GM23338 (cell line): ENCODE measurements at regions not wholly inside any gene's neighbourhood (a gene's known extent, or its start where the extent isn't known, plus 50 kb on each side); places are given as distances from the start of the nearest gene placed in this dataset.

ENCODE experiments used
- ATAC-seq: fragments of 200-7000 bp; cut with Tn5 transposase; 3 replicates; pipeline ENCODE4 v1.9.1; 2020
- DNase-seq: peaks from one replicate; pipeline ENCODE4 v3.0.0-alpha.2; 2015; ENCODE audit warnings: low spot score
- H2AFZ ChIP-seq: fragments of 200-600 bp; sonication (generic); 2 replicates; pipeline ENCODE4 v1.8.0; 2016; ENCODE audit warnings: antibody characterized with exemption, mild to moderate bottlenecking, moderate library complexity
- H3F3A ChIP-seq: fragments of 200-600 bp; sonication (generic); replicated peaks from 2 replicates; pipeline ENCODE4 v1.8.0; 2017; ENCODE audit warnings: antibody characterized with exemption, mixed run types, low read depth
- H3K27ac ChIP-seq: fragments of 200-600 bp; sonication (generic); 2 replicates; pipeline ENCODE4 v1.6.1; 2016; ENCODE audit warnings: low read depth
- H3K27me3 ChIP-seq: fragments of 200-600 bp; sonication (generic); 2 replicates; pipeline ENCODE4 v1.8.0; 2016; ENCODE audit warnings: mild to moderate bottlenecking, mixed run types, moderate library complexity; ENCODE audit not compliant: insufficient read depth
- H3K36me3 ChIP-seq: fragments of 200-600 bp; sonication (generic); 2 replicates; pipeline ENCODE4 v1.8.0; 2016; ENCODE audit warnings: mild to moderate bottlenecking; ENCODE audit not compliant: insufficient read depth
- H3K4me1 ChIP-seq: fragments of 200-600 bp; sonication (generic); 2 replicates; pipeline ENCODE4 v1.8.0; 2016; ENCODE audit warnings: mild to moderate bottlenecking, moderate library complexity; ENCODE audit not compliant: insufficient read depth
- H3K4me2 ChIP-seq: fragments of 200-600 bp; sonication (generic); 2 replicates; pipeline ENCODE4 v1.7.1; 2017; ENCODE audit warnings: mixed run types
- H3K4me3 ChIP-seq: fragments of 200-600 bp; sonication (generic); 2 replicates; pipeline ENCODE4 v1.6.1; 2016; ENCODE audit warnings: mixed run types
- H3K79me2 ChIP-seq: fragments of 200-600 bp; sonication (generic); replicated peaks from 2 replicates; pipeline ENCODE4 v1.8.0; 2017; ENCODE audit warnings: mild to moderate bottlenecking; ENCODE audit not compliant: insufficient read depth
- H3K9me2 ChIP-seq: fragments of 200-600 bp; sonication (generic); 2 replicates; pipeline ENCODE4 v1.8.0; 2017; ENCODE audit not compliant: insufficient read depth
- H4K20me1 ChIP-seq: fragments of 200-600 bp; sonication (generic); replicated peaks from 2 replicates; pipeline ENCODE4 v1.8.0; 2017; ENCODE audit warnings: mild to moderate bottlenecking; ENCODE audit not compliant: insufficient read depth
- H3K27ac Mint-ChIP-seq: 2 replicates; pipeline ENCODE4 v1.8.0; 2020; ENCODE audit warnings: inconsistent platforms, mild to moderate bottlenecking, moderate library complexity, mixed read lengths
- H3K27me3 Mint-ChIP-seq: 3 replicates; pipeline ENCODE4 v1.8.0; 2022; ENCODE audit warnings: low read depth, mild to moderate bottlenecking, moderate library complexity, mixed read lengths, inconsistent platforms; ENCODE audit not compliant: insufficient read depth, poor library complexity
- H3K36me3 Mint-ChIP-seq: 3 replicates; pipeline ENCODE4 v1.8.0; 2021; ENCODE audit warnings: low read depth, mild to moderate bottlenecking, inconsistent platforms, moderate library complexity, mixed read lengths
- H3K4me1 Mint-ChIP-seq: 3 replicates; pipeline ENCODE4 v1.8.0; 2020; ENCODE audit warnings: mild to moderate bottlenecking, inconsistent platforms, mixed read lengths
- H3K4me3 Mint-ChIP-seq: 3 replicates; pipeline ENCODE4 v1.8.0; 2021; ENCODE audit warnings: moderate library complexity, mild to moderate bottlenecking, inconsistent platforms, mixed read lengths
- H3K9me3 Mint-ChIP-seq: 3 replicates; pipeline ENCODE4 v1.8.0; 2020; ENCODE audit warnings: moderate library complexity, mild to moderate bottlenecking, inconsistent platforms, mixed read lengths
- EZH2 ChIP-seq: fragments of 200-600 bp; sonication (generic); IDR thresholded peaks from one replicate; pipeline ENCODE4 v1.8.0; 2017; ENCODE audit warnings: antibody characterized with exemption, mild to moderate bottlenecking, low read depth; ENCODE audit not compliant: unreplicated experiment
- EZH2phosphoT487 ChIP-seq: fragments of 200-600 bp; sonication (generic); IDR thresholded peaks from one replicate; pipeline ENCODE4 v1.8.1; 2018; ENCODE audit warnings: antibody characterized with exemption; ENCODE audit not compliant: unreplicated experiment
- JUNB ChIP-seq: IDR thresholded peaks from one replicate; pipeline ENCODE4 v1.6.1; 2016; ENCODE audit warnings: antibody characterized with exemption; ENCODE audit not compliant: unreplicated experiment
- POLR2AphosphoS5 ChIP-seq: IDR thresholded peaks from 2 replicates; pipeline ENCODE4 v1.6.1; 2016; ENCODE audit warnings: antibody characterized with exemption, low read depth
- ZNF114 ChIP-seq: fragments of 250-450 bp; sonication (Bioruptor Pico); IDR thresholded peaks from 2 replicates; pipeline ENCODE4 v1.5.0; 2020; ENCODE audit warnings: mild to moderate bottlenecking, moderate library complexity
- ZNF331 ChIP-seq: fragments of 250-450 bp; sonication (Bioruptor Pico); IDR thresholded peaks from 2 replicates; pipeline ENCODE4 v1.5.0; 2020; ENCODE audit warnings: low read depth, mild to moderate bottlenecking, moderate library complexity
- TF ChIP-seq, protein P1 (sequence below), 2 experiments: fragments of 200-600 bp in 1 of 2; sonication (generic) in 1 of 2; conservative IDR thresholded peaks; 2 replicates each; pipeline versions ENCODE4 v1.5.1 to v1.6.1; 2016 to 2017; ENCODE audit warnings: antibody characterized with exemption in 2 of 2, low read depth in 2 of 2, mild to moderate bottlenecking in 2 of 2, moderate library complexity in 1 of 2
- TF ChIP-seq, protein P2 (sequence below): fragments of 250-450 bp; sonication (Bioruptor Pico); IDR thresholded peaks from 2 replicates; pipeline ENCODE4 v1.5.0; 2020; ENCODE audit warnings: mild to moderate bottlenecking, moderate library complexity
- TF ChIP-seq, protein P3 (sequence below): IDR thresholded peaks from 2 replicates; pipeline ENCODE4 v1.6.1; 2016; ENCODE audit warnings: antibody characterized with exemption
- TF ChIP-seq, protein P4 (sequence below): IDR thresholded peaks from one replicate; pipeline ENCODE4 v1.6.1; 2018; ENCODE audit warnings: antibody characterized with exemption; ENCODE audit not compliant: unreplicated experiment

DNA sequence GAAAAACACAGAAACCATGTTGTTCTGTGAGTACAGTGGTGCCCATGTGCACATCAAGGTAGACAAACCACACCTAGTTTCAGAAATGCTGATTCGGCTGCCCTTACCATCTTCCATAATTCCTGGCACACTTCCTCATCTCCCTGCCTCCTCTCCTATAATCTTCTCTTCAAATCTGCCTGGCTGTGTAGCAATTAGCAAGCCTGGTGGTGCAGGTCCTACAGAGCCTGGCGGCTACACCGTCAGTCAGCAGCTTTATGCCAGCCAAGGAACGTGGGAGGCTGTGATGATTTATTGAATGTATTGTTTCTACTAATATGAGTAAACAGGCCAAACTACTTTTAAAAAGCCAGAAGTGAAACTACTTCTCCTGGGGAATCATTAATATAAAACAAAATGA, 106.8 kb downstream of the SEMA6D start:
- Mint-ChIP-seq H3K27ac (no peak overlapping the region), H3K4me3 (no peak overlapping the region), H3K4me1 (peaks cover 14% of the 10 kb centered on the region; the same call in 2 of the 3 replicates), H3K36me3 (no peaks in the 10 kb centered on the region), H3K27me3 (no peaks in the 10 kb centered on the region), H3K9me3 (peaks cover 2% of the 10 kb centered on the region; the same call in 1 of the 3 replicates)
- no peak for ATAC-seq
- Histone ChIP-seq H3K79me2 (no peaks in the 10 kb centered on the region), H3K4me1 (no peaks in the 10 kb centered on the region), H3F3A (no peaks in the 10 kb centered on the region), H4K20me1 (no peaks in the 10 kb centered on the region), H2AFZ (no peak overlapping the region), H3K4me2 (no peak overlapping the region), H3K9me2 (peaks cover 4% of the 10 kb centered on the region; the same call in 1 of the 2 replicates), H3K27ac (no peak overlapping the region), H3K4me3 (no peak overlapping the region), H3K27me3 (no peaks in the 10 kb centered on the region), H3K36me3 (no peaks in the 10 kb centered on the region)
- TF ChIP-seq, protein P1, sequence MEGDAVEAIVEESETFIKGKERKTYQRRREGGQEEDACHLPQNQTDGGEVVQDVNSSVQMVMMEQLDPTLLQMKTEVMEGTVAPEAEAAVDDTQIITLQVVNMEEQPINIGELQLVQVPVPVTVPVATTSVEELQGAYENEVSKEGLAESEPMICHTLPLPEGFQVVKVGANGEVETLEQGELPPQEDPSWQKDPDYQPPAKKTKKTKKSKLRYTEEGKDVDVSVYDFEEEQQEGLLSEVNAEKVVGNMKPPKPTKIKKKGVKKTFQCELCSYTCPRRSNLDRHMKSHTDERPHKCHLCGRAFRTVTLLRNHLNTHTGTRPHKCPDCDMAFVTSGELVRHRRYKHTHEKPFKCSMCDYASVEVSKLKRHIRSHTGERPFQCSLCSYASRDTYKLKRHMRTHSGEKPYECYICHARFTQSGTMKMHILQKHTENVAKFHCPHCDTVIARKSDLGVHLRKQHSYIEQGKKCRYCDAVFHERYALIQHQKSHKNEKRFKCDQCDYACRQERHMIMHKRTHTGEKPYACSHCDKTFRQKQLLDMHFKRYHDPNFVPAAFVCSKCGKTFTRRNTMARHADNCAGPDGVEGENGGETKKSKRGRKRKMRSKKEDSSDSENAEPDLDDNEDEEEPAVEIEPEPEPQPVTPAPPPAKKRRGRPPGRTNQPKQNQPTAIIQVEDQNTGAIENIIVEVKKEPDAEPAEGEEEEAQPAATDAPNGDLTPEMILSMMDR (conservative IDR thresholded peaks at IDR 0.05; ENCODE audit: low read depth in 2 of 2), result no peak
- no peak for TF ChIP-seq ZNF114 (CRISPR knock-in tag)
- TF ChIP-seq EZH2phosphoT487, result no peak
- no peak for TF ChIP-seq JUNB
- TF ChIP-seq EZH2, result no peak
- no peak for DNase-seq

DNA sequence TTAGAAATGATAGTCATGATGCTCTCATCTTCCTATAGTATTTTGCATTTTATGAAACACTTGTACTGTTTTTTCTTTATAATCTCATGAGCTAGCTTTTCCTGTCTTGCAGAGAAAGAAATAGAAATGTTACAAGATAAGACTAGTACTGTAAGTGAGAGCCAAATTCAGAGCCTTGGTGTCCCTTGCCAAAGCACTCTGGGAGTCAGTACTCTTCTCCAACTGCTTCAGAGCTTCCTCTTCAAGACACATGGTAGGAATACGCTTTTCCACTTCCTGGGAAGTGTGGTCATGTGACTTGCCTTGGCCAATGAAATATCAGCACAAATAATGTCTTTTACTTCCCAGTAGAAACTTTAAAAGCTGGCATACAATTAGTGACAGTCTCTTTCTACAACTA, 112.4 kb downstream of the SEMA6D start:
- no peak for ATAC-seq
- Histone ChIP-seq H3K36me3 (no peaks in the 10 kb centered on the region), H4K20me1 (no peaks in the 10 kb centered on the region), H3K27ac (no peak overlapping the region), H3K9me2 (peaks cover 12% of the 10 kb centered on the region), H3K79me2 (no peaks in the 10 kb centered on the region), H3K4me1 (no peaks in the 10 kb centered on the region), H3K4me2 (no peak overlapping the region), H3K4me3 (no peak overlapping the region), H3F3A (no peaks in the 10 kb centered on the region), H2AFZ (no peak overlapping the region), H3K27me3 (no peaks in the 10 kb centered on the region)
- no peak overlapping the region for H3K4me3 Mint-ChIP-seq
- peaks cover 2% of the 10 kb centered on the region; the same call in 1 of the 3 replicates for H3K9me3 Mint-ChIP-seq
- H3K27ac Mint-ChIP-seq, result no peak overlapping the region
- H3K4me1 Mint-ChIP-seq, result no peaks in the 10 kb centered on the region
- H3K36me3 Mint-ChIP-seq, result no peaks in the 10 kb centered on the region
- H3K27me3 Mint-ChIP-seq, result peaks cover 3% of the 10 kb centered on the region
- no peak for DNase-seq
- TF ChIP-seq, protein P2, sequence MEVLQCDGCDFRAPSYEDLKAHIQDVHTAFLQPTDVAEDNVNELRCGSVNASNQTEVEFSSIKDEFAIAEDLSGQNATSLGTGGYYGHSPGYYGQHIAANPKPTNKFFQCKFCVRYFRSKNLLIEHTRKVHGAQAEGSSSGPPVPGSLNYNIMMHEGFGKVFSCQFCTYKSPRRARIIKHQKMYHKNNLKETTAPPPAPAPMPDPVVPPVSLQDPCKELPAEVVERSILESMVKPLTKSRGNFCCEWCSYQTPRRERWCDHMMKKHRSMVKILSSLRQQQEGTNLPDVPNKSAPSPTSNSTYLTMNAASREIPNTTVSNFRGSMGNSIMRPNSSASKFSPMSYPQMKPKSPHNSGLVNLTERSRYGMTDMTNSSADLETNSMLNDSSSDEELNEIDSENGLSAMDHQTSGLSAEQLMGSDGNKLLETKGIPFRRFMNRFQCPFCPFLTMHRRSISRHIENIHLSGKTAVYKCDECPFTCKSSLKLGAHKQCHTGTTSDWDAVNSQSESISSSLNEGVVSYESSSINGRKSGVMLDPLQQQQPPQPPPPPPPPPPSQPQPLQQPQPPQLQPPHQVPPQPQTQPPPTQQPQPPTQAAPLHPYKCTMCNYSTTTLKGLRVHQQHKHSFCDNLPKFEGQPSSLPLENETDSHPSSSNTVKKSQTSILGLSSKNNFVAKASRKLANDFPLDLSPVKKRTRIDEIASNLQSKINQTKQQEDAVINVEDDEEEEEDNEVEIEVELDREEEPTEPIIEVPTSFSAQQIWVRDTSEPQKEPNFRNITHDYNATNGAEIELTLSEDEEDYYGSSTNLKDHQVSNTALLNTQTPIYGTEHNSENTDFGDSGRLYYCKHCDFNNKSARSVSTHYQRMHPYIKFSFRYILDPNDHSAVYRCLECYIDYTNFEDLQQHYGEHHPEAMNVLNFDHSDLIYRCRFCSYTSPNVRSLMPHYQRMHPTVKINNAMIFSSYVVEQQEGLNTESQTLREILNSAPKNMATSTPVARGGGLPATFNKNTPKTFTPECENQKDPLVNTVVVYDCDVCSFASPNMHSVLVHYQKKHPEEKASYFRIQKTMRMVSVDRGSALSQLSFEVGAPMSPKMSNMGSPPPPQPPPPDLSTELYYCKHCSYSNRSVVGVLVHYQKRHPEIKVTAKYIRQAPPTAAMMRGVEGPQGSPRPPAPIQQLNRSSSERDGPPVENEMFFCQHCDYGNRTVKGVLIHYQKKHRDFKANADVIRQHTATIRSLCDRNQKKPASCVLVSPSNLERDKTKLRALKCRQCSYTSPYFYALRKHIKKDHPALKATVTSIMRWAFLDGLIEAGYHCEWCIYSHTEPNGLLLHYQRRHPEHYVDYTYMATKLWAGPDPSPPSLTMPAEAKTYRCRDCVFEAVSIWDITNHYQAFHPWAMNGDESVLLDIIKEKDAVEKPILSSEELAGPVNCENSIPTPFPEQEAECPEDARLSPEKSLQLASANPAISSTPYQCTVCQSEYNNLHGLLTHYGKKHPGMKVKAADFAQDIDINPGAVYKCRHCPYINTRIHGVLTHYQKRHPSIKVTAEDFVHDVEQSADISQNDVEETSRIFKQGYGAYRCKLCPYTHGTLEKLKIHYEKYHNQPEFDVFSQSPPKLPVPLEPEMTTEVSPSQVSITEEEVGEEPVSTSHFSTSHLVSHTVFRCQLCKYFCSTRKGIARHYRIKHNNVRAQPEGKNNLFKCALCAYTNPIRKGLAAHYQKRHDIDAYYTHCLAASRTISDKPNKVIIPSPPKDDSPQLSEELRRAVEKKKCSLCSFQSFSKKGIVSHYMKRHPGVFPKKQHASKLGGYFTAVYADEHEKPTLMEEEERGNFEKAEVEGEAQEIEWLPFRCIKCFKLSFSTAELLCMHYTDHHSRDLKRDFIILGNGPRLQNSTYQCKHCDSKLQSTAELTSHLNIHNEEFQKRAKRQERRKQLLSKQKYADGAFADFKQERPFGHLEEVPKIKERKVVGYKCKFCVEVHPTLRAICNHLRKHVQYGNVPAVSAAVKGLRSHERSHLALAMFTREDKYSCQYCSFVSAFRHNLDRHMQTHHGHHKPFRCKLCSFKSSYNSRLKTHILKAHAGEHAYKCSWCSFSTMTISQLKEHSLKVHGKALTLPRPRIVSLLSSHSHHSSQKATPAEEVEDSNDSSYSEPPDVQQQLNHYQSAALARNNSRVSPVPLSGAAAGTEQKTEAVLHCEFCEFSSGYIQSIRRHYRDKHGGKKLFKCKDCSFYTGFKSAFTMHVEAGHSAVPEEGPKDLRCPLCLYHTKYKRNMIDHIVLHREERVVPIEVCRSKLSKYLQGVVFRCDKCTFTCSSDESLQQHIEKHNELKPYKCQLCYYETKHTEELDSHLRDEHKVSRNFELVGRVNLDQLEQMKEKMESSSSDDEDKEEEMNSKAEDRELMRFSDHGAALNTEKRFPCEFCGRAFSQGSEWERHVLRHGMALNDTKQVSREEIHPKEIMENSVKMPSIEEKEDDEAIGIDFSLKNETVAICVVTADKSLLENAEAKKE (CRISPR knock-in tag), result no peak
- TF ChIP-seq EZH2phosphoT487, result no peak
- TF ChIP-seq JUNB, result no peak
- no peak for TF ChIP-seq ZNF331 (CRISPR knock-in tag)
- TF ChIP-seq, protein P3, sequence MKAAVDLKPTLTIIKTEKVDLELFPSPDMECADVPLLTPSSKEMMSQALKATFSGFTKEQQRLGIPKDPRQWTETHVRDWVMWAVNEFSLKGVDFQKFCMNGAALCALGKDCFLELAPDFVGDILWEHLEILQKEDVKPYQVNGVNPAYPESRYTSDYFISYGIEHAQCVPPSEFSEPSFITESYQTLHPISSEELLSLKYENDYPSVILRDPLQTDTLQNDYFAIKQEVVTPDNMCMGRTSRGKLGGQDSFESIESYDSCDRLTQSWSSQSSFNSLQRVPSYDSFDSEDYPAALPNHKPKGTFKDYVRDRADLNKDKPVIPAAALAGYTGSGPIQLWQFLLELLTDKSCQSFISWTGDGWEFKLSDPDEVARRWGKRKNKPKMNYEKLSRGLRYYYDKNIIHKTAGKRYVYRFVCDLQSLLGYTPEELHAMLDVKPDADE, result no peak
- TF ChIP-seq, protein P4, sequence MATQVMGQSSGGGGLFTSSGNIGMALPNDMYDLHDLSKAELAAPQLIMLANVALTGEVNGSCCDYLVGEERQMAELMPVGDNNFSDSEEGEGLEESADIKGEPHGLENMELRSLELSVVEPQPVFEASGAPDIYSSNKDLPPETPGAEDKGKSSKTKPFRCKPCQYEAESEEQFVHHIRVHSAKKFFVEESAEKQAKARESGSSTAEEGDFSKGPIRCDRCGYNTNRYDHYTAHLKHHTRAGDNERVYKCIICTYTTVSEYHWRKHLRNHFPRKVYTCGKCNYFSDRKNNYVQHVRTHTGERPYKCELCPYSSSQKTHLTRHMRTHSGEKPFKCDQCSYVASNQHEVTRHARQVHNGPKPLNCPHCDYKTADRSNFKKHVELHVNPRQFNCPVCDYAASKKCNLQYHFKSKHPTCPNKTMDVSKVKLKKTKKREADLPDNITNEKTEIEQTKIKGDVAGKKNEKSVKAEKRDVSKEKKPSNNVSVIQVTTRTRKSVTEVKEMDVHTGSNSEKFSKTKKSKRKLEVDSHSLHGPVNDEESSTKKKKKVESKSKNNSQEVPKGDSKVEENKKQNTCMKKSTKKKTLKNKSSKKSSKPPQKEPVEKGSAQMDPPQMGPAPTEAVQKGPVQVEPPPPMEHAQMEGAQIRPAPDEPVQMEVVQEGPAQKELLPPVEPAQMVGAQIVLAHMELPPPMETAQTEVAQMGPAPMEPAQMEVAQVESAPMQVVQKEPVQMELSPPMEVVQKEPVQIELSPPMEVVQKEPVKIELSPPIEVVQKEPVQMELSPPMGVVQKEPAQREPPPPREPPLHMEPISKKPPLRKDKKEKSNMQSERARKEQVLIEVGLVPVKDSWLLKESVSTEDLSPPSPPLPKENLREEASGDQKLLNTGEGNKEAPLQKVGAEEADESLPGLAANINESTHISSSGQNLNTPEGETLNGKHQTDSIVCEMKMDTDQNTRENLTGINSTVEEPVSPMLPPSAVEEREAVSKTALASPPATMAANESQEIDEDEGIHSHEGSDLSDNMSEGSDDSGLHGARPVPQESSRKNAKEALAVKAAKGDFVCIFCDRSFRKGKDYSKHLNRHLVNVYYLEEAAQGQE, result no peak
- TF ChIP-seq POLR2AphosphoS5, result no peak
